ENCODE measurements at regions not wholly inside any gene's neighbourhood (a gene's known extent, or its start where the extent isn't known, plus 50 kb on each side); places are given as distances from the start of the nearest gene placed in this dataset.
"Not testable (repeated sequence)": the region's sequence is repeated elsewhere in the genome, so short reads cannot be mapped to it uniquely, and the experiment has no call there.

DNA sequence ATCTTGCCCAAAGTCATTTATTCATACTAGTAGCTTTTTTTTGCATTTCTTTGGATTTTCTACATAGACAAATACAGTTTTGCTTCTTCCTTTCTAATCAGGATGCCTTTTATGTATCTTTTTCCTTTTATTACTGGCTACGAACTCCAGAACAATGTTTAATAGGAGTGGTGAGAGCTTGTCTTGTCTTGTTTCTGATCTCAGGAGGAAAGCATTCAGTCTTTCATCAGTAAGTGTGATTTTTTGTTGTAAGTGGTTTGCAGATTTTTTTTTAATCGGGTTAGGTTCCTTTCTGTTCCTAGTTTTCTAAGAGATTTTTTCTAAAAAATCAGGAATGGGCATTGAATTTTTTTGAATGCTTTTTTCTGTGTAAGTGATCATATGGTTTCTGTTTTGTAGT lies 86.8 kb downstream of the PROP1 start:
- not testable (repeated sequence) for DNase-seq; H3K4me1 ChIP-seq (ENCODE audit: control insufficient read depth, insufficient read depth, low read length); H3K36me3 ChIP-seq (ENCODE audit: control insufficient read depth, insufficient read depth, low read length); H3K27ac ChIP-seq (ENCODE audit: low read length); H3K27me3 ChIP-seq (ENCODE audit: control insufficient read depth, insufficient read depth, low read length); H3K4me3 ChIP-seq (ENCODE audit: low read length); H3K9me3 ChIP-seq (replicated peaks; ENCODE audit: control insufficient read depth, low read depth, low read length)
- WGBS (ENCODE audit: insufficient coverage), result no CpG with 5 or more reads among the region's 2 CpGs

DNA sequence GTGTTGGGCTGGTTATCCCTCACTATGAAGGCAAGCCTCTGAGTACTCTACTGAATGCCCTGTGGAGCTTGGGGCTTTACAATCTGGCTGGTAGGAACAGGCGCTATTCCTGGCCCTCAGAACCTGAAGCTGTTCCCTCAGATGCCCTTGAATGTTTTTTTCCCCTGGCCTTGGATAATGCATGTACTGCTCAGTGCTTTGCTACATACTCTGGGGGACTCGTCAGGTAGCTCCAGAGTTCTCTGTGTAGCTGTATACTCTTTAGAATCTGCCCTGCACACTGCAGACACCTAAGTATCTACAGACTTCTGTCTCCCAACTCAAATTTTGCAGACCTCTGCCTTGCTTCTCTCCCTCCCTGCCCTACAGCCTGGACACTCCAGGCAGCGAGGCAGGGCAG lies 93.2 kb downstream of the PROP1 start:
- H3K9me3 ChIP-seq (replicated peaks; ENCODE audit: control insufficient read depth, low read depth, low read length); H3K4me1 ChIP-seq (ENCODE audit: control insufficient read depth, insufficient read depth, low read length); H3K36me3 ChIP-seq (ENCODE audit: control insufficient read depth, insufficient read depth, low read length); DNase-seq; H3K27me3 ChIP-seq (ENCODE audit: control insufficient read depth, insufficient read depth, low read length); H3K4me3 ChIP-seq (ENCODE audit: low read length); H3K27ac ChIP-seq (ENCODE audit: low read length): not testable (repeated sequence)
- WGBS (ENCODE audit: insufficient coverage), result no CpG with 5 or more reads among the region's 3 CpGs

DNA sequence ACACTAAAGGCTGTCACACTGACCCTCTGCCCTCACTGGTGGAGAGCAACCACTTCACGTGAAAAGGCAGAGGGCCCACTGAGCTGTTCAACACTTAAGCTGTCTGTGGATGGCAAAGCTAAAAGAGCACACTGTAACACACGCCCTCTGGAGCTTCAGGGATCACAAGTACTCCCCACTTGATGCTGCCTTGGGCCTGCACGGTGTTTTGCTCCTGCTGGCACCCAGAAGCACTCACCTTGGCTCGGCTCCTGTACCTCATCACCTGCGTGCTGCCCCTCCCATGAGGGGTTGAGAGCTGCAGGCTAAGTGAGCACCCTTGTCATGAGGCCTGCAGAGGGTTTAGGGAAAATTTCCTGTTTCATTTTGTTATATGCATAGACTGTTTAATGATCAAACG lies 96.0 kb downstream of the PROP1 start:
- not testable (repeated sequence) for H3K4me3 ChIP-seq (ENCODE audit: low read length); H3K27ac ChIP-seq (ENCODE audit: low read length); H3K9me3 ChIP-seq (replicated peaks; ENCODE audit: control insufficient read depth, low read depth, low read length); DNase-seq; H3K36me3 ChIP-seq (ENCODE audit: control insufficient read depth, insufficient read depth, low read length); H3K4me1 ChIP-seq (ENCODE audit: control insufficient read depth, insufficient read depth, low read length); H3K27me3 ChIP-seq (ENCODE audit: control insufficient read depth, insufficient read depth, low read length)
- WGBS (ENCODE audit: insufficient coverage), result no CpG with 5 or more reads among the region's 6 CpGs

DNA sequence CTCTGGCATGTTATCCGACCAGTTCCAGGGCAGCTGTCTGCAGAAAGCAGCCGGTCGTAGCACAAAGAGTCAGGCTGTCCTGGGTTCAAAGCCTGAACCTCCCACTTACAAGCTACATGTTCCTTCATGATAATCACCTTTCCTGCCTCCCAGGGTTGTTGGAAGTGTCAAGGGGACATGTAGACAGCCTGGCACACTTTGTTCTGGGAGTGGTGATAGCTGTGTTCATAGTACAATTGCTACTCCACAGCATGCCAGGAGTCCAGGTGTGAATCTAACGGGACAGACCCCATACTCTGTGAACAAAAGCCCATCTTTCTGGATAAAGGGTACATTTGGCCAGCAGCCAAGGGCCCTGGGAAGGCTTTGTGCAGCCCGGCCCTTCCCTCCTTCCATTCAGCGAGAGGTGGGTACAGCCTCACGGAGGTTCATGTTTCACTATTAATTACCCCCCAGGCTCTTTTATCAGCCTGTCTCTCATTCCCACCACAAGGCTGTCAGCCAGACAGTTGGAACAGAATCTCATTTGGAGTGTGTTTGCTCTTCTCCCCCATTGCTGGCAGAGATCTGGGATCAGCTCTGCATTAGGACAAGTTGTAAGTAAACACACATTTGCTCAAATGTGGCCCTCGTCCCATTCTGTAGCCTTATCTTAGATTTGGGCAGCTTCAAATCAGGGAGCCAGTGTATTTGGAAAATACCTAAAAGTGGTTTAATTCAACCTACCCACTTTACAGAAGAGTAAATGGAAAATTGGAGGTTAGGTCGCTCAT lies 101.2 kb downstream of the PROP1 start:
- not testable (repeated sequence) for H3K4me3 ChIP-seq (ENCODE audit: low read length); DNase-seq; H3K27ac ChIP-seq (ENCODE audit: low read length); H3K36me3 ChIP-seq (ENCODE audit: control insufficient read depth, insufficient read depth, low read length); H3K27me3 ChIP-seq (ENCODE audit: control insufficient read depth, insufficient read depth, low read length); H3K4me1 ChIP-seq (ENCODE audit: control insufficient read depth, insufficient read depth, low read length); H3K9me3 ChIP-seq (replicated peaks; ENCODE audit: control insufficient read depth, low read depth, low read length)
- no CpG with 5 or more reads among the region's 9 CpGs for WGBS (ENCODE audit: insufficient coverage)

DNA sequence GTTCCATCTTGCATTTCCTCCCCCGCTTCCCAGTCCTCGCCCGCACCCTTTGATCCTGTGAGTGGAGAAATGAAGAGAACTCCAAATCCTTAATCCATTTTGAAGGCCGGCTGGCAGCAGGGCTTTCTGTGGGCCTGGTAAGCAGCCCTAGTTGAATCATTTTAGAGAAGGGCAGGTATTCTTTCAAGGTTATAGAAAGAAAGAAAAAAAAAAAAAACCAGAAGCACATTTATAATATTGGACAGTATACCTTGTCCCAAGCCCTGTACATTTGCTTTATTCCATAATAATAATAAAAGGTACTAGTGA lies 103.7 kb downstream of the PROP1 start:
- not testable (repeated sequence) for DNase-seq; H3K4me3 ChIP-seq (ENCODE audit: low read length); H3K36me3 ChIP-seq (ENCODE audit: control insufficient read depth, insufficient read depth, low read length); H3K27ac ChIP-seq (ENCODE audit: low read length); H3K27me3 ChIP-seq (ENCODE audit: control insufficient read depth, insufficient read depth, low read length); H3K4me1 ChIP-seq (ENCODE audit: control insufficient read depth, insufficient read depth, low read length); H3K9me3 ChIP-seq (replicated peaks; ENCODE audit: control insufficient read depth, low read depth, low read length)
- no CpG with 5 or more reads among the region's 4 CpGs for WGBS (ENCODE audit: insufficient coverage)

DNA sequence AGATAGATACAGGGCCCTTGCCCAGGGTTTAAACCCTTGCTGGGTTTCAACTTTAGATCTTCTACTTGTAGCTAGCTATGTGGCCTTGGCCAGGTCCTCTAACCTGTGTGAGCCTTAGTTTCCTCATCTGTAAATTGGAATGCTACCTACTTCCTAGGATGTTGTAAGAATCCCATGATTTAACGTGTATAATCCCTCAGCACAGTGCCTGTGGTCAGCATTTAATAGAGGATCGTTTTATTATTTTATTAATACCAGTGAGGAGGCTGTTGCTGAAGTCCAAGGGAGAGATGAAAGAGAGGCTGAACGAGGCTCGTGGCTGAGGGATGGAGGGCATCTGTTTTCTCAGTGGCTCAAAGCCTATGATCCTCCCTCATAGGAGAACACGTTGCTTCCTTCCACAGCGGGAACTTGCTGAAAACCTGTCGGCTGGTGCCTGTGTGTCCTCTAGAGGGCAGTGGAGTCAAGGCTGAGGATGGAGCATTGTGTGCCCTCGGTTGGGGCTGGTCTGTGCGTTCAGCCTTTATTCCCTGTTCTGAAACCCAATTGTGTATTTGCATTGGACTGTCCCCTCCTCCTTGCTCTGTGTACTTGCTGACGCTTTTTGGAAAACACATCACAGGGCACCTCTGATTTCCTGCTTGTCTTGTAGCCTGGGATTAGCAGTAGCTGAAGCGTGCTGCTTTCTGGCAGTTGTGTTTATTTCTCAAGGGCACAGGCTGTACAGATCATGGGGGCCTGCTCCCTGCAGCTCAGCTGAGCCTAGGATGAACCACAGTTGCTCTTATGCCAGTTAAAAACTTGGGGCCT lies 104.3 kb downstream of the PROP1 start:
- not testable (repeated sequence) for H3K36me3 ChIP-seq (ENCODE audit: control insufficient read depth, insufficient read depth, low read length); H3K27ac ChIP-seq (ENCODE audit: low read length); H3K27me3 ChIP-seq (ENCODE audit: control insufficient read depth, insufficient read depth, low read length); H3K9me3 ChIP-seq (replicated peaks; ENCODE audit: control insufficient read depth, low read depth, low read length); DNase-seq; H3K4me1 ChIP-seq (ENCODE audit: control insufficient read depth, insufficient read depth, low read length); H3K4me3 ChIP-seq (ENCODE audit: low read length)
- no CpG with 5 or more reads among the region's 11 CpGs for WGBS (ENCODE audit: insufficient coverage)

DNA sequence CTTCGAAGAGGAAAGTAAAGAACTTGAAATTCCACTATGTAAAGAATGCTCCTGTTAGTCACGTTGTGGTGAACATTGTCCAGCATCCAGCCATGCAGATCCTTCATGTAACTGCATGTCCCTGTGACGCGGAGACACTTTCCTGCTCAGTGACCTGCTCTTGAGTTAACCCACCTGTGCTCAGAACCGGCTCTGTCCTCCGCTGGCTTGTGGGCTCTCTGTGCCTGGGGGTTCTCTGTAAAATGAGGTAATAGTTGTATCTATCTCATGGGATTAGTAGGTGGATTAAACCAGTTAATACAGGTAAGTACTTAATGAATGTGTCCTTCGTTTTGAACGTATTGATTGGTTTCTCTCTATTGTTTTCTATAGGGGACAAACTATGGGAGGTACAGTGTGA lies 100.6 kb upstream of the FAM153A start:
- H3K4me1 ChIP-seq (ENCODE audit: control insufficient read depth, insufficient read depth, low read length); H3K36me3 ChIP-seq (ENCODE audit: control insufficient read depth, insufficient read depth, low read length); H3K27me3 ChIP-seq (ENCODE audit: control insufficient read depth, insufficient read depth, low read length); H3K9me3 ChIP-seq (replicated peaks; ENCODE audit: control insufficient read depth, low read depth, low read length); H3K4me3 ChIP-seq (ENCODE audit: low read length); H3K27ac ChIP-seq (ENCODE audit: low read length); DNase-seq: not testable (repeated sequence)
- 100% methylated on average over 1 of the region's 8 CpGs for WGBS (ENCODE audit: insufficient coverage)

DNA sequence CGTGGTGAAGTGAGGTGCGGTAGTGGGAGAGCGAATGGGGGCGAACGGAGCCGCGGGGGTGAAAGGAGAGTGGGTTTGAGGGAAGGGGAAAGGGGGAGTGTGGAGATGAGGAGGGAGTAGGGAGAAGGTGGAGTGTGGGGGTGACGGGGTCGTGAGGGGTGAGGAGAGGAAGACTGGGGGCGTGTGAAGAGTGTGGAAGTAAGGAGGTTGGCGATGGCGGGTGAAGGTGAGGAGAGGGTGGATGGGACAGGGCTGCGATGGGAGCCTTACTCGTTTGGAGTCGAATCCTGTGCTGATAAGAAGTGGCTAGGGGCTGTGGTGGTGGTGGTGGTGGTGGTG lies 93.2 kb upstream of the FAM153A start:
- peak overlapping the region; percentile 27 for H3K4me3 ChIP-seq (ENCODE audit: low read length)
- WGBS (ENCODE audit: insufficient coverage), result no CpG with 5 or more reads among the region's 15 CpGs
- DNase-seq; H3K36me3 ChIP-seq (ENCODE audit: control insufficient read depth, insufficient read depth, low read length); H3K9me3 ChIP-seq (replicated peaks; ENCODE audit: control insufficient read depth, low read depth, low read length); H3K27me3 ChIP-seq (ENCODE audit: control insufficient read depth, insufficient read depth, low read length); H3K4me1 ChIP-seq (ENCODE audit: control insufficient read depth, insufficient read depth, low read length); H3K27ac ChIP-seq (ENCODE audit: low read length): not testable (repeated sequence)

DNA sequence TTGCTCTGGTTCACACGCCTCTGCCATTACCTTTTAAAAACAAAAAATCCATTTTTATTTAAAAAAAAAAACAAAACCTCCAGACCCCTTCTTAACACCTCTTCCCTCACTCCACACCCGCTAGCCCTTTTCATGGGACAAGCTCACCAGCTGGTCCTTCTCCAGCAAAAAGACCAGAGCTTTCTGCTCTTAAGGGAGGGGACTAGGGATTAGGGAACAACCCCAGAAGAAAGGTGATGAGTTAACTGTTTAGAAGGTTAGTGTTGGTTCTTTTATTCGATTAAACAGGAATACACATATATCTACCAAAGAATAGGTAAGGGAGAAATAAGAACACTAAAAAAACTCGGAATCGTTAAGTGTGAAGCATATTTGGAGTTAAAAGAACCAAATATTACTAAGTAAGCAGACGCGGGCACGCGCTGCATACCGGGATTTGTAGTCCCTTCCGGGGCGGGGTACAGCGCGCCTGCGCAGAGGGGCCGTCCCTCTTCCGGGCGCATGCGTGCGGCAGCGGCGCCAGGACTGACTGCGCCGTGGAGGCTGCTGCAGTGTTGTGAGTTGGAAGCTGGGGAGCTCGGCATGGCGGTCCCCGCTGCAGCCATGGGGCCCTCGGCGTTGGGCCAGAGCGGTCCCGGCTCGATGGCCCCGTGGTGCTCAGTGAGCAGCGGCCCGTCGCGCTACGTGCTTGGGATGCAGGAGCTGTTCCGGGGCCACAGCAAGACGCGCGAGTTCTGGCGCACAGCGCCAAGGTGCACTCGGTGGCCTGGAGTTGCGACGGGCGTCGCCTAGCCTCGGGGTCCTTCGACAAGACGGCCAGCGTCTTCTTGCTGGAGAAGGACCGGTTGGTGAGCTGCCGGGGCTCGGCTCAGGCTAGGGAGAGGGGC lies 92.6 kb upstream of the FAM153A start:
- WGBS (ENCODE audit: insufficient coverage), result no CpG with 5 or more reads among the region's 56 CpGs
- not testable (repeated sequence) for H3K36me3 ChIP-seq (ENCODE audit: control insufficient read depth, insufficient read depth, low read length); H3K27me3 ChIP-seq (ENCODE audit: control insufficient read depth, insufficient read depth, low read length); H3K27ac ChIP-seq (ENCODE audit: low read length); H3K9me3 ChIP-seq (replicated peaks; ENCODE audit: control insufficient read depth, low read depth, low read length); H3K4me1 ChIP-seq (ENCODE audit: control insufficient read depth, insufficient read depth, low read length)
- peak overlapping the region; percentile 39 for H3K4me3 ChIP-seq (ENCODE audit: low read length)
- DNase-seq, result peak; percentile 4

DNA sequence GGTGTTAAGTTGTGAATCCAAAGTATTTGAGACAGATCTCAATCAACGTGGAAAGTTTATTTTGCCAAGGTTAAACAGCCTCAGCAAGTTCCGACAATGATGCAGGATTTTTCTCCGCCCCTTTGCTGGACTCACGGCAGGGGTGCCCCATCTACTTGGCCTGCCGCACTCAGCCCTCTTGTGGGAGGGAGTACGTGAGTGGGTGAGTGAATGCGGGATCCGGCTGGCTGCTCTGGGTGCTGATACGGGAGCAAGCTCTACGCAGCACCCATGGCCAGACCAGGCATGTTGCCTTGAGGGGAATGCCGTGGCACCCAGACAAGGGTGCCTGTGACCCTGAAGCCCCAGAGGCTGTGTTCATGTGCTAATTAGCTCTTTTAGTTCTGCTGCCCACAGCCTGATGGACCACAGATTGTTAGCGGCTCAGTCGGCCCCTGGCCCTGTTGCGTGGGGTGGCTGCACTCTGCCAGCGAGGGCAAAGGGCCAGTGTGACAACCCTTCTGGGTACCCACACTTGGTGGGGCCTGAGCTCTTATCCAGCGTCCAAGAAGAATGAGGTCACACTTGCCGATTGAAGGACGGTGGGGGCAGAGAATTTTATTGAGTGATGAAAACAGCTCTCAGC lies 81.2 kb upstream of the FAM153A start:
- H3K4me1 ChIP-seq (ENCODE audit: control insufficient read depth, insufficient read depth, low read length); DNase-seq; H3K9me3 ChIP-seq (replicated peaks; ENCODE audit: control insufficient read depth, low read depth, low read length); H3K36me3 ChIP-seq (ENCODE audit: control insufficient read depth, insufficient read depth, low read length); H3K27ac ChIP-seq (ENCODE audit: low read length); H3K4me3 ChIP-seq (ENCODE audit: low read length); H3K27me3 ChIP-seq (ENCODE audit: control insufficient read depth, insufficient read depth, low read length): not testable (repeated sequence)
- WGBS (ENCODE audit: insufficient coverage), result no CpG with 5 or more reads among the region's 18 CpGs

Measured in muscle of leg (tissue), 3 donors.